Panc1 (cell line): ENCODE measurements at regions not wholly inside any gene's neighbourhood (a gene's known extent, or its start where the extent isn't known, plus 50 kb on each side); places are given as distances from the start of the nearest gene placed in this dataset.

Source experiments
- CTCF ChIP-seq: fragments of 450-650 bp; IDR thresholded peaks from 2 replicates; pipeline ENCODE4 v1.5.1; 2017; ENCODE audit warnings: mild to moderate bottlenecking
- POLR2AphosphoS5 ChIP-seq: IDR thresholded peaks from 2 replicates; pipeline ENCODE4 v1.6.1; 2012; ENCODE audit warnings: mild to moderate bottlenecking, low read depth, low read length, moderate library complexity
- REST ChIP-seq, 2 experiments: IDR thresholded peaks; 2 replicates each; pipeline ENCODE4 v1.6.1; 2011 to 2012; ENCODE audit warnings: low read depth in 2 of 2, control low read depth in 1 of 2, low read length in 1 of 2, mild to moderate bottlenecking in 1 of 2, moderate library complexity in 1 of 2; ENCODE audit not compliant: insufficient read depth in 1 of 2

GRCh38 chr5:163826201-163826600, 320.8 kb downstream of the MAT2B start:
- TF ChIP-seq CTCF = no peak
- TF ChIP-seq POLR2AphosphoS5 = no peak
- no peak for TF ChIP-seq REST (IDR thresholded peaks at IDR 0.05; ENCODE audit: insufficient read depth in 1 of 2, low read depth in 2 of 2, low read length in 1 of 2)
